ENCODE measurements at regions not wholly inside any gene's neighbourhood (a gene's known extent, or its start where the extent isn't known, plus 50 kb on each side); places are given as distances from the start of the nearest gene placed in this dataset.

DNA sequence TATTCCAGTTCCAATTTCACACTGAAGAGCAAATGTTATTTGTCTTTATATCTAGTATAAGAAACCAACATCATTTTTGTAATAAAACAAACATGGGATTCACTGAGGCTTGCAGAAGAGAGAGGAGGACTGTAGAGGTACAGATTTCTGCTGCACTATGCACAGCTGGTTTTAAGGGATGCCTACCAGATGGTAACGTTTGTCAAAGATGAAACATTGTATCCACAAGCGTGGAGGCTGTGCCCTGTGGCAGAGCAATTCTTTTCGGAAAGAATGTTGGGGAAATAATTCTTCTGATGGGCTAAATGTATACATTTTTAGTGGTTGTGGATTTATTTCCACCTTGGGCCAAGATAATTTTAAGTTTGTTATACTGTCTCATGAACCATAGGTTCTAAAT, 272.4 kb downstream of the DUSP10 start:
- POLR2A ChIA-PET, result no interaction called here
- H3K36me3 Mint-ChIP-seq (ENCODE audit: insufficient read depth, unreplicated experiment), result no peaks in the 10 kb centered on the region
- no peaks in the 10 kb centered on the region for H3K27me3 ChIP-seq (replicated peaks; ENCODE audit: control insufficient read depth, insufficient read depth, low read length)

DNA sequence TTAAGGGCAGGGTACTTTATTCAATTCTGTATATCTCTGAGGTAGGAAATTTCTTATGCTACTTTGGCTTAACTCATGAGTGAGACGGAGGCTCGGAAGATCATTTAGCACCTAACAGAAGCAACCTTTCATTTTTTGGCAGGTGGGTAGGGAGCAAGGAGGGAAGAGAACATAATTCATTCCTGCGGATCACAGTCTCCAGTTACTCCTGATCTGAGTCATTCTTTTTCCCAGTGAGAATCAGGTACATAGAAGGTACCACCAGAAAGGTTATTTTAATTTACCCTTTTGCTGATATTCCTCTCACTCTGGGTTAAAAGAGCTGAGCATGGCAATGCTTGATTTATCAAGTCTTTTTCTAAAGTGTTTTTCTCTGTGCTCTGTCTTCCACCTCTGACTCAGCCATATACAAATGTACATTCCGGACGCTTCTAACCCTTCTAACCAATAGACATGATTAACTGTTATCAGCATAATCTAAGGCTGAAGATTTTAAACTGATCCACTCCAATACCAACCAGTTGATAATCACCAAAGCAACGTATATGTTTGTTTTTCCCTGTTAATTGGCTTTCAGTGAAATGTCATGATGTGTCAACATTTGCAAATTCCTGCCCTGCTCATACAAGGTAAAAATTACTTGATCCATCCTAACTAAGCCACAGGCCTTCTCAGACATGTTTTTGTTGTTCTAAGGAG, 271.7 kb downstream of the DUSP10 start:
- ChIA-PET CTCF (no interaction called here), POLR2A (no interaction called here)
- Mint-ChIP-seq H3K4me1 (ENCODE audit: low read depth, unreplicated experiment) (no peaks in the 10 kb centered on the region), H3K27ac (ENCODE audit: unreplicated experiment) (no peak overlapping the region), H3K9me3 (ENCODE audit: unreplicated experiment) (no peaks in the 10 kb centered on the region), H3K4me3 (ENCODE audit: unreplicated experiment) (no peak overlapping the region), H3K36me3 (ENCODE audit: insufficient read depth, unreplicated experiment) (no peaks in the 10 kb centered on the region), H3K27me3 (ENCODE audit: insufficient read depth, unreplicated experiment) (peaks cover 23% of the 10 kb centered on the region)
- no peaks in the 10 kb centered on the region for H3K4me1 ChIP-seq
- no peak overlapping the region for H3K4me3 ChIP-seq (ENCODE audit: low read depth, low read length)
- DNase-seq, result no peak
- H3K9me3 ChIP-seq, result no peaks in the 10 kb centered on the region
- no peaks in the 10 kb centered on the region for H3K27me3 ChIP-seq (replicated peaks; ENCODE audit: control insufficient read depth, insufficient read depth, low read length)
- intact Hi-C loops (cut with micrococcal nuclease; ENCODE audit: unreplicated experiment), result no loop called here
- TF ChIP-seq, protein P1, sequence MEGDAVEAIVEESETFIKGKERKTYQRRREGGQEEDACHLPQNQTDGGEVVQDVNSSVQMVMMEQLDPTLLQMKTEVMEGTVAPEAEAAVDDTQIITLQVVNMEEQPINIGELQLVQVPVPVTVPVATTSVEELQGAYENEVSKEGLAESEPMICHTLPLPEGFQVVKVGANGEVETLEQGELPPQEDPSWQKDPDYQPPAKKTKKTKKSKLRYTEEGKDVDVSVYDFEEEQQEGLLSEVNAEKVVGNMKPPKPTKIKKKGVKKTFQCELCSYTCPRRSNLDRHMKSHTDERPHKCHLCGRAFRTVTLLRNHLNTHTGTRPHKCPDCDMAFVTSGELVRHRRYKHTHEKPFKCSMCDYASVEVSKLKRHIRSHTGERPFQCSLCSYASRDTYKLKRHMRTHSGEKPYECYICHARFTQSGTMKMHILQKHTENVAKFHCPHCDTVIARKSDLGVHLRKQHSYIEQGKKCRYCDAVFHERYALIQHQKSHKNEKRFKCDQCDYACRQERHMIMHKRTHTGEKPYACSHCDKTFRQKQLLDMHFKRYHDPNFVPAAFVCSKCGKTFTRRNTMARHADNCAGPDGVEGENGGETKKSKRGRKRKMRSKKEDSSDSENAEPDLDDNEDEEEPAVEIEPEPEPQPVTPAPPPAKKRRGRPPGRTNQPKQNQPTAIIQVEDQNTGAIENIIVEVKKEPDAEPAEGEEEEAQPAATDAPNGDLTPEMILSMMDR (IDR thresholded peaks at IDR 0.05; ENCODE audit: insufficient read depth in 1 of 2, low read depth in 1 of 2, low read length in 1 of 2, severe bottlenecking in 1 of 2, unreplicated experiment in 1 of 2), result no peak
- no TSS peak for BruUV-seq (replicated peaks)
- no peaks in the 10 kb centered on the region for H3K36me3 ChIP-seq (ENCODE audit: control insufficient read depth, insufficient read depth, low read length)

More for the DNA sequence above, 272.4 kb downstream of the DUSP10 start:
- Histone ChIP-seq H3K4me3 (ENCODE audit: low read depth, low read length) (no peak overlapping the region), H3K9me3 (no peaks in the 10 kb centered on the region), H3K4me1 (no peaks in the 10 kb centered on the region), H3K36me3 (ENCODE audit: control insufficient read depth, insufficient read depth, low read length) (no peaks in the 10 kb centered on the region)
- Mint-ChIP-seq H3K4me3 (ENCODE audit: unreplicated experiment) (no peak overlapping the region), H3K27ac (ENCODE audit: unreplicated experiment) (no peak overlapping the region), H3K4me1 (ENCODE audit: low read depth, unreplicated experiment) (no peaks in the 10 kb centered on the region), H3K9me3 (ENCODE audit: unreplicated experiment) (no peaks in the 10 kb centered on the region), H3K27me3 (ENCODE audit: insufficient read depth, unreplicated experiment) (peaks cover 23% of the 10 kb centered on the region)
- BruUV-seq (replicated peaks), result no TSS peak
- CTCF ChIA-PET, result no interaction called here
- TF ChIP-seq, protein P1 (IDR thresholded peaks at IDR 0.05; ENCODE audit: insufficient read depth in 1 of 2, low read depth in 1 of 2, low read length in 1 of 2, severe bottlenecking in 1 of 2, unreplicated experiment in 1 of 2), result no peak
- no peak for DNase-seq
- intact Hi-C loops (cut with micrococcal nuclease; ENCODE audit: unreplicated experiment), result no loop called here

DNA sequence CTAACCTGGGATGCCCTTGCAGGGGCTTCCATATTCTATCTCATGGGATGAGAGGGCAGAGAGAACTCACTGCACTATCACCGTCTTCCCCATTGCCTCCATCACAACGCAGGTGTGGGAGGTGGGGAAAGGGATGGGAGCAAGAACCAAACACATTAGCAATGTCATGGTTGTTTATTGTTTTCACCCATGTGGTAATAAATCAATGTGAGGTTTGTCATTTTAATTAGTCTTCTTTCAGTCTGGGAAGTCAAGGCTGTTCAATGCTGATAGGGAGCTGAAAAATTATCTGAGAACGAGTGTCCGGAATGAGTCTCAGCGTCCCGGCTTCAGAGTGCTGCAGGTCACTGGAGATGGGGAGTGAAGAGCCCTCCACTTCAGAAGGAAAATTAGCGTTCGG, 268.5 kb downstream of the DUSP10 start:
- Histone ChIP-seq H3K27me3 (replicated peaks; ENCODE audit: control insufficient read depth, insufficient read depth, low read length) (no peaks in the 10 kb centered on the region), H3K4me3 (ENCODE audit: low read depth, low read length) (no peak overlapping the region), H3K9me3 (no peaks in the 10 kb centered on the region), H3K36me3 (ENCODE audit: control insufficient read depth, insufficient read depth, low read length) (no peaks in the 10 kb centered on the region), H3K4me1 (no peaks in the 10 kb centered on the region)
- Mint-ChIP-seq H3K4me3 (ENCODE audit: unreplicated experiment) (no peak overlapping the region), H3K27me3 (ENCODE audit: insufficient read depth, unreplicated experiment) (peaks cover 29% of the 10 kb centered on the region), H3K4me1 (ENCODE audit: low read depth, unreplicated experiment) (no peaks in the 10 kb centered on the region), H3K27ac (ENCODE audit: unreplicated experiment) (no peak overlapping the region), H3K36me3 (ENCODE audit: insufficient read depth, unreplicated experiment) (no peaks in the 10 kb centered on the region), H3K9me3 (ENCODE audit: unreplicated experiment) (no peaks in the 10 kb centered on the region)
- ChIA-PET CTCF (no interaction called here), POLR2A (no interaction called here)
- intact Hi-C loops (cut with micrococcal nuclease; ENCODE audit: unreplicated experiment), result no loop called here
- no peak for DNase-seq
- BruUV-seq (replicated peaks), result no TSS peak
- TF ChIP-seq, protein P1 (IDR thresholded peaks at IDR 0.05; ENCODE audit: insufficient read depth in 1 of 2, low read depth in 1 of 2, low read length in 1 of 2, severe bottlenecking in 1 of 2, unreplicated experiment in 1 of 2), result no peak

All from Caco-2 (cell line).